ENCODE measurements at regions not wholly inside any gene's neighbourhood (a gene's known extent, or its start where the extent isn't known, plus 50 kb on each side); places are given as distances from the start of the nearest gene placed in this dataset.

- no peak for TF ChIP-seq POLR2AphosphoS5 (IDR thresholded peaks at IDR 0.05)
- TF ChIP-seq CTCF (IDR thresholded peaks at IDR 0.05 in 8 of 11, conservative IDR thresholded peaks at IDR 0.05 in 3 of 11): no peak
- DNase-seq: no peak
- intact Hi-C loops (cut with DNase I; ENCODE audit: low total_unique reads): no loop called here
- Histone ChIP-seq H3K27ac (no peak overlapping the region), H3K4me3 (no peak overlapping the region), H3K27me3 (replicated peaks in 1 of 7) (peaks cover 0 to 35% (median 0%) of the 10 kb centered on the region in 7 donors), H3K9me3 (no peaks in the 10 kb centered on the region), H3K36me3 (no peaks in the 10 kb centered on the region), H3K4me1 (no peaks in the 10 kb centered on the region)
- 42 to 56% (median 49%) methylated on average over 4 of the region's 4 CpGs for WGBS, 5 donors
Observed at GRCh38 chr1:147834181-147834580, 68.4 kb upstream of the GJA8 start.

GRCh38 chr1:147834810-147835209 is 67.8 kb upstream of the GJA8 start:
- Histone ChIP-seq H3K9me3 (no peaks in the 10 kb centered on the region), H3K4me3 (no peak overlapping the region), H3K27ac (no peak overlapping the region), H3K36me3 (no peaks in the 10 kb centered on the region), H3K4me1 (no peaks in the 10 kb centered on the region), H3K27me3 (replicated peaks in 1 of 7) (peaks cover 0 to 35% (median 0%) of the 10 kb centered on the region in 7 donors)
- intact Hi-C loops (cut with DNase I; ENCODE audit: low total_unique reads): no loop called here
- TF ChIP-seq POLR2A (IDR thresholded peaks at IDR 0.05) (no peak), CTCF (IDR thresholded peaks at IDR 0.05 in 8 of 11, conservative IDR thresholded peaks at IDR 0.05 in 3 of 11) (no peak), POLR2AphosphoS5 (IDR thresholded peaks at IDR 0.05) (no peak)
- DNase-seq: no peak

GRCh38 chr1:147837129-147837963 is 65.2 kb upstream of the GJA8 start:
- Histone ChIP-seq H3K27ac (no peak overlapping the region), H3K36me3 (no peaks in the 10 kb centered on the region), H3K9me3 (no peaks in the 10 kb centered on the region), H3K4me1 (no peaks in the 10 kb centered on the region), H3K4me3 (no peak overlapping the region), H3K27me3 (replicated peaks in 1 of 7) (peaks cover 0 to 35% (median 0%) of the 10 kb centered on the region in 7 donors)
- no peak for TF ChIP-seq POLR2A (IDR thresholded peaks at IDR 0.05)
- no peak for TF ChIP-seq CTCF (IDR thresholded peaks at IDR 0.05 in 8 of 11, conservative IDR thresholded peaks at IDR 0.05 in 3 of 11)
- no peak for TF ChIP-seq POLR2AphosphoS5 (IDR thresholded peaks at IDR 0.05)
- intact Hi-C loops (cut with DNase I; ENCODE audit: low total_unique reads): no loop called here
- WGBS, 5 donors: 73 to 85% (median 78%) methylated on average over 11 of the region's 11 CpGs
- DNase-seq: no peak

GRCh38 chr1:147837964-147838292 is 64.7 kb upstream of the GJA8 start:
- Histone ChIP-seq H3K4me3 (no peak overlapping the region), H3K27ac (no peak overlapping the region), H3K9me3 (no peaks in the 10 kb centered on the region), H3K36me3 (no peaks in the 10 kb centered on the region), H3K27me3 (replicated peaks in 1 of 7) (peaks cover 0 to 30% (median 0%) of the 10 kb centered on the region in 7 donors), H3K4me1 (no peaks in the 10 kb centered on the region)
- DNase-seq: no peak
- intact Hi-C loops (cut with DNase I; ENCODE audit: low total_unique reads): no loop called here
- WGBS, 5 donors: 41 to 75% (median 61%) methylated on average over 2 of the region's 2 CpGs
- TF ChIP-seq CTCF (IDR thresholded peaks at IDR 0.05 in 8 of 11, conservative IDR thresholded peaks at IDR 0.05 in 3 of 11) (no peak), POLR2AphosphoS5 (IDR thresholded peaks at IDR 0.05) (no peak), POLR2A (IDR thresholded peaks at IDR 0.05) (no peak)
